Ovary (tissue), 7 donors: ENCODE measurements at regions not wholly inside any gene's neighbourhood (a gene's known extent, or its start where the extent isn't known, plus 50 kb on each side); places are given as distances from the start of the nearest gene placed in this dataset.

Source experiments
- DNase-seq, 5 donors: peaks; one replicate each; pipeline ENCODE4 v3.0.0-alpha.2; 2019 to 2020
- H3K27ac ChIP-seq, 2 donors: fragments of 200-600 bp; one replicate each; pipeline versions ENCODE4 v1.5.1 to v1.8.0; 2019 to 2022
- H3K27me3 ChIP-seq: fragments of 200-600 bp; one replicate; pipeline ENCODE4 v1.8.0; 2022
- H3K36me3 ChIP-seq: fragments of 200-600 bp; sonication (generic); one replicate; pipeline ENCODE4 v1.5.1; 2019
- H3K4me1 ChIP-seq: one replicate; pipeline ENCODE4 v1.8.1; 2013; ENCODE audit warnings: mild to moderate bottlenecking, moderate library complexity; ENCODE audit not compliant: insufficient read depth
- H3K4me3 ChIP-seq: fragments of 200-600 bp; sonication (generic); one replicate; pipeline ENCODE4 v1.5.1; 2017
- H3K9me3 ChIP-seq, 2 donors: fragments of 200-600 bp in 1 of 2; sonication (generic) in 1 of 2; one replicate each; pipeline versions ENCODE4 v1.5.1 to v1.8.1; 2013 to 2019; ENCODE audit warnings: mild to moderate bottlenecking in 1 of 2, moderate library complexity in 1 of 2
- CTCF ChIP-seq, 3 donors: fragments of 450-650 bp in 2 of 3; fragments of 200-600 bp in 1 of 3; IDR thresholded peaks; one replicate each; pipeline versions ENCODE4 v1.5.1 to v1.8.0; 2016 to 2022; ENCODE audit warnings: antibody characterized with exemption in 3 of 3, mild to moderate bottlenecking in 1 of 3
- EP300 ChIP-seq: sonication (generic); formaldehyde crosslinking; IDR thresholded peaks from one replicate; pipeline ENCODE4 v1.6.1; 2017; ENCODE audit warnings: antibody characterized with exemption
- POLR2A ChIP-seq: fragments of 450-650 bp; IDR thresholded peaks from one replicate; pipeline ENCODE4 v1.6.1; 2017; ENCODE audit warnings: antibody characterized with exemption, mild to moderate bottlenecking, moderate library complexity
- WGBS, 3 donors: extraction: QIAGEN DNeasy Blood & Tissue Kit in 1 of 3; methylation state at CpG; one replicate each; pipeline versions ENCODE4 v1.1.5 to v1.1.7; 2013 to 2017; 5-methylcytosine and 5-hydroxymethylcytosine counted together
- intact Hi-C, 4 donors: fragments of 100-400 bp; cut with DNase I; formaldehyde crosslinking; loops; one replicate each; pipeline versions ENCODE4 v1.11.0 to v1.15.1; 2022 to 2023
- donor health status: DM: no; HTN: no; CAD: no; lungs with moderate emphysema.
- donor health status: DM: no; HTN: no; CAD: no.
- donor health status: Bipolar disorder and iron deficiency.
- donor health status: DM: no; HTN: no; CAD: no.
- donor health status: DM: yes; HTN: yes; CAD: no.

GRCh38 chr4:8768357-8768999, 103.2 kb downstream of the HMX1 start:
- no peak overlapping the region for H3K4me3 ChIP-seq
- TF ChIP-seq POLR2A, result no peak
- no peak for TF ChIP-seq CTCF (IDR thresholded peaks at IDR 0.05)
- TF ChIP-seq EP300, result no peak
- H3K27me3 ChIP-seq, result no peaks in the 10 kb centered on the region
- DNase-seq, result peak in 1 of 5 donors; percentile 3
- H3K4me1 ChIP-seq, result no peaks in the 10 kb centered on the region
- H3K36me3 ChIP-seq, result no peaks in the 10 kb centered on the region
- no peak overlapping the region for H3K27ac ChIP-seq
- 85 to 89% (median 88%) methylated on average over 20 of the region's 20 CpGs for WGBS, 3 donors
- intact Hi-C loops, result no loop called here
- no peaks in the 10 kb centered on the region for H3K9me3 ChIP-seq

GRCh38 chr4:8766610-8767009, 105.0 kb downstream of the HMX1 start:
- H3K27me3 ChIP-seq, result no peaks in the 10 kb centered on the region
- DNase-seq, result peak in 1 of 5 donors; percentile 3
- TF ChIP-seq CTCF (IDR thresholded peaks at IDR 0.05) (no peak), POLR2A (no peak), EP300 (no peak)
- intact Hi-C loops, result no loop called here
- no peaks in the 10 kb centered on the region for H3K4me1 ChIP-seq
- H3K36me3 ChIP-seq, result no peaks in the 10 kb centered on the region
- H3K4me3 ChIP-seq, result no peak overlapping the region
- H3K27ac ChIP-seq, result no peak overlapping the region
- WGBS, 3 donors, result 72 to 79% (median 76%) methylated on average over 12 of the region's 12 CpGs
- H3K9me3 ChIP-seq, result no peaks in the 10 kb centered on the region

GRCh38 chr4:8765631-8766590, 105.7 kb downstream of the HMX1 start:
- Histone ChIP-seq H3K36me3 (no peaks in the 10 kb centered on the region), H3K27ac (no peak overlapping the region), H3K4me3 (no peak overlapping the region), H3K27me3 (no peaks in the 10 kb centered on the region), H3K4me1 (no peaks in the 10 kb centered on the region), H3K9me3 (no peaks in the 10 kb centered on the region)
- WGBS, 3 donors, result 72 to 78% (median 73%) methylated on average over 19 of the region's 19 CpGs
- no peak for TF ChIP-seq POLR2A
- TF ChIP-seq EP300, result no peak
- TF ChIP-seq CTCF (IDR thresholded peaks at IDR 0.05), result no peak
- intact Hi-C loops, result no loop called here
- peak in 1 of 5 donors; percentile 10 for DNase-seq

- no peak for TF ChIP-seq POLR2A
- TF ChIP-seq CTCF (IDR thresholded peaks at IDR 0.05), result no peak
- TF ChIP-seq EP300, result no peak
Observed at GRCh38 chr4:8765084-8765483, 106.6 kb downstream of the HMX1 start.

More at GRCh38 chr4:8765084-8765483, 106.6 kb downstream of the HMX1 start:
- Histone ChIP-seq H3K9me3 (no peaks in the 10 kb centered on the region), H3K27ac (no peak overlapping the region), H3K36me3 (no peaks in the 10 kb centered on the region), H3K27me3 (no peaks in the 10 kb centered on the region), H3K4me3 (no peak overlapping the region), H3K4me1 (no peaks in the 10 kb centered on the region)
- intact Hi-C loops, result no loop called here
- DNase-seq, result peak in 1 of 5 donors; percentile 4
- 70 to 81% (median 75%) methylated on average over 11 of the region's 11 CpGs for WGBS, 3 donors
